ENCODE measurements at regions not wholly inside any gene's neighbourhood (a gene's known extent, or its start where the extent isn't known, plus 50 kb on each side); places are given as distances from the start of the nearest gene placed in this dataset.

GRCh38 chr6:112743323-112743722, 396.2 kb downstream of the RFPL4B start:
- Histone ChIP-seq H4K8ac (ENCODE audit: low read length) (no peak overlapping the region), H3K14ac (ENCODE audit: low read length in 2 of 2) (no peak overlapping the region), H2BK5ac (ENCODE audit: low read depth, low read length, poor library complexity, severe bottlenecking) (no peak overlapping the region), H2AFZ (ENCODE audit: low read depth, low read length) (no peak overlapping the region), H3K4me2 (ENCODE audit: low read length, poor library complexity, severe bottlenecking) (no peak overlapping the region), H3K27me3 (ENCODE audit: control insufficient read depth in 1 of 2, insufficient read depth in 1 of 2, low read length in 2 of 2) (no peaks in the 10 kb centered on the region), H3K27ac (ENCODE audit: low read length, poor library complexity, severe bottlenecking) (no peak overlapping the region), H2BK15ac (ENCODE audit: low read depth, poor library complexity, severe bottlenecking) (no peak overlapping the region), H3K4me1 (ENCODE audit: control insufficient read depth, insufficient read depth, low read depth, low read length) (no peaks in the 10 kb centered on the region), H3K4me3 (ENCODE audit: insufficient read depth in 1 of 2, low read depth in 1 of 2, low read length in 2 of 2) (no peak overlapping the region), H2BK120ac (ENCODE audit: low read depth, low read length) (no peak overlapping the region), H4K91ac (ENCODE audit: low read length) (no peak overlapping the region), H3K18ac (ENCODE audit: low read depth in 1 of 2, low read length in 2 of 2) (no peak overlapping the region), H3K23ac (ENCODE audit: low read length in 2 of 2) (no peak overlapping the region), H3K36me3 (ENCODE audit: control insufficient read depth in 1 of 2, insufficient read depth in 2 of 2, low read depth in 1 of 2, low read length in 2 of 2) (no peaks in the 10 kb centered on the region), H3K9ac (ENCODE audit: low read length) (no peak overlapping the region), H2AK5ac (ENCODE audit: low read length, severe bottlenecking) (no peak overlapping the region), H3K79me1 (replicated peaks; ENCODE audit: low read length, poor library complexity, severe bottlenecking) (no peaks in the 10 kb centered on the region), H3K9me3 (ENCODE audit: control insufficient read depth, low read length) (no peaks in the 10 kb centered on the region), H2BK12ac (ENCODE audit: low read length in 2 of 2) (no peak overlapping the region), H3K4ac (ENCODE audit: low read depth in 1 of 2, low read length in 2 of 2) (no peak overlapping the region)
- no peak for DNase-seq
- WGBS: 77% methylated on average over 1 of the region's 1 CpG

GRCh38 chr6:112744827-112745226, 397.7 kb downstream of the RFPL4B start:
- H3K18ac ChIP-seq (ENCODE audit: low read depth in 1 of 2, low read length in 2 of 2): no peak overlapping the region
- H3K9me3 ChIP-seq (ENCODE audit: control insufficient read depth, low read length): no peaks in the 10 kb centered on the region
- no peaks in the 10 kb centered on the region for H3K36me3 ChIP-seq (ENCODE audit: control insufficient read depth in 1 of 2, insufficient read depth in 2 of 2, low read depth in 1 of 2, low read length in 2 of 2)
- H3K9ac ChIP-seq (ENCODE audit: low read length): no peak overlapping the region
- no peak overlapping the region for H2BK5ac ChIP-seq (ENCODE audit: low read depth, low read length, poor library complexity, severe bottlenecking)
- no peak overlapping the region for H3K4me2 ChIP-seq (ENCODE audit: low read length, poor library complexity, severe bottlenecking)
- H3K79me1 ChIP-seq (replicated peaks; ENCODE audit: low read length, poor library complexity, severe bottlenecking): no peaks in the 10 kb centered on the region
- H4K91ac ChIP-seq (ENCODE audit: low read length): no peak overlapping the region
- H2BK120ac ChIP-seq (ENCODE audit: low read depth, low read length): no peak overlapping the region
- H3K23ac ChIP-seq (ENCODE audit: low read length in 2 of 2): no peak overlapping the region
- DNase-seq: no peak
- no peak overlapping the region for H2AK5ac ChIP-seq (ENCODE audit: low read length, severe bottlenecking)
- no peak overlapping the region for H3K4me3 ChIP-seq (ENCODE audit: insufficient read depth in 1 of 2, low read depth in 1 of 2, low read length in 2 of 2)
- H3K27me3 ChIP-seq (ENCODE audit: control insufficient read depth in 1 of 2, insufficient read depth in 1 of 2, low read length in 2 of 2): no peaks in the 10 kb centered on the region
- H3K4ac ChIP-seq (ENCODE audit: low read depth in 1 of 2, low read length in 2 of 2): no peak overlapping the region
- no peak overlapping the region for H2BK15ac ChIP-seq (ENCODE audit: low read depth, poor library complexity, severe bottlenecking)
- no peak overlapping the region for H3K14ac ChIP-seq (ENCODE audit: low read length in 2 of 2)
- H2AFZ ChIP-seq (ENCODE audit: low read depth, low read length): no peak overlapping the region
- no peak overlapping the region for H3K27ac ChIP-seq (ENCODE audit: low read length, poor library complexity, severe bottlenecking)
- no peak overlapping the region for H2BK12ac ChIP-seq (ENCODE audit: low read length in 2 of 2)
- H3K4me1 ChIP-seq (ENCODE audit: control insufficient read depth, insufficient read depth, low read depth, low read length): no peaks in the 10 kb centered on the region
- no peak overlapping the region for H4K8ac ChIP-seq (ENCODE audit: low read length)
- WGBS: 94% methylated on average over 3 of the region's 4 CpGs

- Histone ChIP-seq H3K4ac (ENCODE audit: low read depth in 1 of 2, low read length in 2 of 2) (no peak overlapping the region), H2BK12ac (ENCODE audit: low read length in 2 of 2) (no peak overlapping the region), H3K23ac (ENCODE audit: low read length in 2 of 2) (no peak overlapping the region), H3K27ac (ENCODE audit: low read length, poor library complexity, severe bottlenecking) (no peak overlapping the region), H2BK5ac (ENCODE audit: low read depth, low read length, poor library complexity, severe bottlenecking) (no peak overlapping the region), H3K4me3 (ENCODE audit: insufficient read depth in 1 of 2, low read depth in 1 of 2, low read length in 2 of 2) (no peak overlapping the region), H4K8ac (ENCODE audit: low read length) (no peak overlapping the region), H2BK15ac (ENCODE audit: low read depth, poor library complexity, severe bottlenecking) (no peak overlapping the region), H3K79me1 (replicated peaks; ENCODE audit: low read length, poor library complexity, severe bottlenecking) (no peaks in the 10 kb centered on the region), H3K4me1 (ENCODE audit: control insufficient read depth, insufficient read depth, low read depth, low read length) (no peaks in the 10 kb centered on the region), H3K14ac (ENCODE audit: low read length in 2 of 2) (no peak overlapping the region), H3K4me2 (ENCODE audit: low read length, poor library complexity, severe bottlenecking) (no peak overlapping the region), H3K27me3 (ENCODE audit: control insufficient read depth in 1 of 2, insufficient read depth in 1 of 2, low read length in 2 of 2) (no peaks in the 10 kb centered on the region), H3K36me3 (ENCODE audit: control insufficient read depth in 1 of 2, insufficient read depth in 2 of 2, low read depth in 1 of 2, low read length in 2 of 2) (no peaks in the 10 kb centered on the region), H3K9me3 (ENCODE audit: control insufficient read depth, low read length) (no peaks in the 10 kb centered on the region), H4K91ac (ENCODE audit: low read length) (no peak overlapping the region), H2AK5ac (ENCODE audit: low read length, severe bottlenecking) (no peak overlapping the region), H2BK120ac (ENCODE audit: low read depth, low read length) (no peak overlapping the region), H3K18ac (ENCODE audit: low read depth in 1 of 2, low read length in 2 of 2) (no peak overlapping the region), H2AFZ (ENCODE audit: low read depth, low read length) (no peak overlapping the region), H3K9ac (ENCODE audit: low read length) (no peak overlapping the region)
- 50% methylated on average over 1 of the region's 1 CpG for WGBS
- no peak for DNase-seq
Measured at GRCh38 chr6:112745765-112746164, 398.6 kb downstream of the RFPL4B start.

GRCh38 chr6:112749673-112750072, 402.5 kb downstream of the RFPL4B start:
- Histone ChIP-seq H2AK5ac (ENCODE audit: low read length, severe bottlenecking) (no peak overlapping the region), H2BK120ac (ENCODE audit: low read depth, low read length) (no peak overlapping the region), H3K27me3 (ENCODE audit: control insufficient read depth in 1 of 2, insufficient read depth in 1 of 2, low read length in 2 of 2) (no peaks in the 10 kb centered on the region), H3K14ac (ENCODE audit: low read length in 2 of 2) (no peak overlapping the region), H3K4ac (ENCODE audit: low read depth in 1 of 2, low read length in 2 of 2) (no peak overlapping the region), H3K4me2 (ENCODE audit: low read length, poor library complexity, severe bottlenecking) (no peak overlapping the region), H3K4me3 (ENCODE audit: insufficient read depth in 1 of 2, low read depth in 1 of 2, low read length in 2 of 2) (no peak overlapping the region), H2AFZ (ENCODE audit: low read depth, low read length) (no peak overlapping the region), H3K9me3 (ENCODE audit: control insufficient read depth, low read length) (no peaks in the 10 kb centered on the region), H3K18ac (ENCODE audit: low read depth in 1 of 2, low read length in 2 of 2) (no peak overlapping the region), H3K27ac (ENCODE audit: low read length, poor library complexity, severe bottlenecking) (no peak overlapping the region), H3K79me1 (replicated peaks; ENCODE audit: low read length, poor library complexity, severe bottlenecking) (no peaks in the 10 kb centered on the region), H4K91ac (ENCODE audit: low read length) (no peak overlapping the region), H2BK5ac (ENCODE audit: low read depth, low read length, poor library complexity, severe bottlenecking) (no peak overlapping the region), H3K9ac (ENCODE audit: low read length) (no peak overlapping the region), H2BK15ac (ENCODE audit: low read depth, poor library complexity, severe bottlenecking) (no peak overlapping the region), H2BK12ac (ENCODE audit: low read length in 2 of 2) (no peak overlapping the region), H3K36me3 (ENCODE audit: control insufficient read depth in 1 of 2, insufficient read depth in 2 of 2, low read depth in 1 of 2, low read length in 2 of 2) (no peaks in the 10 kb centered on the region), H3K4me1 (ENCODE audit: control insufficient read depth, insufficient read depth, low read depth, low read length) (no peaks in the 10 kb centered on the region), H3K23ac (ENCODE audit: low read length in 2 of 2) (no peak overlapping the region), H4K8ac (ENCODE audit: low read length) (no peak overlapping the region)
- DNase-seq: no peak
- WGBS: 95% methylated on average over 4 of the region's 5 CpGs

Data from mesenchymal stem cell (in vitro differentiated cells and primary cell).